HPDE6-E6E7 (cell line): ENCODE measurements at regions not wholly inside any gene's neighbourhood (a gene's known extent, or its start where the extent isn't known, plus 50 kb on each side); places are given as distances from the start of the nearest gene placed in this dataset.

ENCODE experiments used
- DNase-seq: peaks from one replicate; pipeline ENCODE4 v3.0.0; 2011; ENCODE audit warnings: missing footprints; ENCODE audit errors: extremely low spot score

- no peak for DNase-seq
These were observed 52.3 kb upstream of the KLHL25 start for GRCh38 chr15:85847031-85847430.

GRCh38 chr15:85849946-85850345, 55.2 kb upstream of the KLHL25 start:
- DNase-seq, result no peak

GRCh38 chr15:85852969-85853368, 58.2 kb upstream of the KLHL25 start:
- no peak for DNase-seq

- DNase-seq, result peak; percentile 52
These were observed 59.8 kb upstream of the KLHL25 start for GRCh38 chr15:85854345-85855097.

GRCh38 chr15:85858586-85859375, 64.1 kb upstream of the KLHL25 start:
- DNase-seq, result peak; percentile 76

GRCh38 chr15:85859671-85860070, 64.9 kb upstream of the KLHL25 start:
- DNase-seq, result no peak

- DNase-seq, result no peak
These were observed 65.9 kb upstream of the KLHL25 start for GRCh38 chr15:85860394-85861161.

GRCh38 chr15:85865070-85865684, 70.5 kb upstream of the KLHL25 start:
- DNase-seq, result peak; percentile 58

- no peak for DNase-seq
These were observed 72.5 kb upstream of the KLHL25 start for GRCh38 chr15:85867250-85867649.

GRCh38 chr15:85869124-85869523, 74.4 kb upstream of the KLHL25 start:
- no peak for DNase-seq

GRCh38 chr15:85870216-85871014, 75.7 kb upstream of the KLHL25 start:
- DNase-seq, result no peak

GRCh38 chr15:85871545-85871944, 76.8 kb upstream of the KLHL25 start:
- no peak for DNase-seq

- no peak for DNase-seq
These were observed 77.4 kb upstream of the KLHL25 start for GRCh38 chr15:85872125-85872524.

- DNase-seq, result no peak
These were observed 79.5 kb upstream of the KLHL25 start for GRCh38 chr15:85874236-85874635.

- no peak for DNase-seq
These were observed 81.0 kb upstream of the KLHL25 start for GRCh38 chr15:85875756-85876155.

GRCh38 chr15:85878828-85879225, 84.1 kb upstream of the KLHL25 start:
- no peak for DNase-seq

- no peak for DNase-seq
These were observed 84.8 kb upstream of the KLHL25 start for GRCh38 chr15:85879334-85880163.

GRCh38 chr15:85880501-85881190, 85.9 kb upstream of the KLHL25 start:
- DNase-seq, result no peak

- DNase-seq, result no peak
These were observed 91.6 kb upstream of the KLHL25 start for GRCh38 chr15:85886309-85886811.
